Testis (tissue), 2 donors: ENCODE measurements at regions not wholly inside any gene's neighbourhood (a gene's known extent, or its start where the extent isn't known, plus 50 kb on each side); places are given as distances from the start of the nearest gene placed in this dataset.
A peak's percentile ranks its signal among the peaks of the same experiment; 100 is the strongest.

ENCODE experiments used
- DNase-seq: peaks from one replicate; pipeline ENCODE4 v3.0.0-alpha.2; 2019
- H3K27ac ChIP-seq, 2 donors: fragments of 200-600 bp; sonication (generic); one replicate each; pipeline ENCODE4 v1.5.1; 2019
- H3K27me3 ChIP-seq: fragments of 200-600 bp; sonication (generic); one replicate; pipeline ENCODE4 v1.5.1; 2019
- H3K36me3 ChIP-seq: fragments of 200-600 bp; sonication (generic); one replicate; pipeline ENCODE4 v1.5.1; 2017; ENCODE audit warnings: low read depth; ENCODE audit errors: missing control alignments
- H3K4me1 ChIP-seq: fragments of 200-600 bp; sonication (generic); one replicate; pipeline ENCODE4 v1.5.1; 2019
- H3K4me3 ChIP-seq, 2 donors: fragments of 200-600 bp; sonication (generic); one replicate each; pipeline ENCODE4 v1.5.1; 2017 to 2019
- H3K9me3 ChIP-seq: fragments of 200-600 bp; sonication (generic); one replicate; pipeline ENCODE4 v1.5.1; 2017
- CTCF ChIP-seq, 3 experiments: fragments of 450-650 bp in 2 of 3; fragments of 200-600 bp in 1 of 3; sonication (generic) in 1 of 3; IDR thresholded peaks; one replicate each; pipeline ENCODE4 v1.5.1; 2016 to 2019; ENCODE audit warnings: antibody characterized with exemption in 3 of 3, mild to moderate bottlenecking in 2 of 3, moderate library complexity in 1 of 3
- POLR2A ChIP-seq: fragments of 450-650 bp; IDR thresholded peaks from one replicate; pipeline ENCODE4 v1.6.1; 2017; ENCODE audit warnings: antibody characterized with exemption, mild to moderate bottlenecking, moderate library complexity
- WGBS, 2 donors: methylation state at CpG; one replicate each; pipeline ENCODE4 v1.1.5; 2018; 5-methylcytosine and 5-hydroxymethylcytosine counted together
- intact Hi-C: fragments of 100-400 bp; cut with DNase I; formaldehyde crosslinking; loops from one replicate; pipeline ENCODE4 v1.15.1; 2023; ENCODE audit warnings: low total_unique reads

- Histone ChIP-seq H3K36me3 (no peaks in the 10 kb centered on the region), H3K4me3 (no peak overlapping the region), H3K4me1 (peaks cover 29% of the 10 kb centered on the region), H3K27ac (peak overlapping the region; percentile 54 to 70), H3K27me3 (no peaks in the 10 kb centered on the region), H3K9me3 (no peaks in the 10 kb centered on the region)
- no peak for DNase-seq
- TF ChIP-seq POLR2A (no peak), CTCF (IDR thresholded peaks at IDR 0.05) (no peak)
- intact Hi-C loops: loop anchor here (5.0 kb wide), 1 partner anchor 551 kb away; no protein-coding TSS in a partner anchor
- WGBS, 2 donors: 90 to 92% methylated on average over 3 of the region's 3 CpGs
Observed at GRCh38 chr2:220001751-220002150, 374.3 kb downstream of the SLC4A3 start.

- Histone ChIP-seq H3K36me3 (no peaks in the 10 kb centered on the region), H3K27me3 (no peaks in the 10 kb centered on the region), H3K4me1 (peaks cover 29% of the 10 kb centered on the region), H3K4me3 (no peak overlapping the region), H3K27ac (no peak overlapping the region), H3K9me3 (no peaks in the 10 kb centered on the region)
- TF ChIP-seq POLR2A (no peak), CTCF (IDR thresholded peaks at IDR 0.05) (no peak)
- intact Hi-C loops: loop anchor here (5.0 kb wide), 1 partner anchor 550 kb away; no protein-coding TSS in a partner anchor
- 81 to 87% methylated on average over 4 of the region's 4 CpGs for WGBS, 2 donors
- no peak for DNase-seq
Observed at GRCh38 chr2:220002251-220002650, 374.8 kb downstream of the SLC4A3 start.

GRCh38 chr2:220002699-220003098 is 375.3 kb downstream of the SLC4A3 start:
- Histone ChIP-seq H3K9me3 (no peaks in the 10 kb centered on the region), H3K27ac (no peak overlapping the region), H3K36me3 (no peaks in the 10 kb centered on the region), H3K27me3 (no peaks in the 10 kb centered on the region), H3K4me1 (peaks cover 30% of the 10 kb centered on the region), H3K4me3 (no peak overlapping the region)
- WGBS, 2 donors: 82 to 93% methylated on average over 3 of the region's 3 CpGs
- DNase-seq: no peak
- intact Hi-C loops: loop anchor here (5.0 kb wide), 1 partner anchor 550 kb away; no protein-coding TSS in a partner anchor
- TF ChIP-seq POLR2A (no peak), CTCF (IDR thresholded peaks at IDR 0.05) (no peak)

GRCh38 chr2:220005362-220005761 is 377.9 kb downstream of the SLC4A3 start:
- DNase-seq: no peak
- Histone ChIP-seq H3K9me3 (no peaks in the 10 kb centered on the region), H3K4me3 (no peak overlapping the region), H3K36me3 (no peaks in the 10 kb centered on the region), H3K27me3 (no peaks in the 10 kb centered on the region), H3K4me1 (peaks cover 25% of the 10 kb centered on the region), H3K27ac (peak overlapping the region; percentile 57 to 72)
- intact Hi-C loops: no loop called here
- WGBS, 2 donors: 73 to 79% methylated on average over 6 of the region's 6 CpGs
- no peak for TF ChIP-seq POLR2A
- no peak for TF ChIP-seq CTCF (IDR thresholded peaks at IDR 0.05)

- TF ChIP-seq POLR2A (no peak), CTCF (IDR thresholded peaks at IDR 0.05) (no peak)
- no peaks in the 10 kb centered on the region for H3K9me3 ChIP-seq
- peak overlapping the region; percentile 57 to 72 for H3K27ac ChIP-seq
- H3K27me3 ChIP-seq: no peaks in the 10 kb centered on the region
- WGBS, 2 donors: 30 to 35% methylated on average over 8 of the region's 8 CpGs
- peaks cover 22% of the 10 kb centered on the region for H3K4me1 ChIP-seq
- intact Hi-C loops: no loop called here
- H3K4me3 ChIP-seq: no peak overlapping the region
- peak; percentile 76 for DNase-seq
- H3K36me3 ChIP-seq: no peaks in the 10 kb centered on the region
Observed at GRCh38 chr2:220006152-220006621, 378.8 kb downstream of the SLC4A3 start.
